ENCODE measurements at regions not wholly inside any gene's neighbourhood (a gene's known extent, or its start where the extent isn't known, plus 50 kb on each side); places are given as distances from the start of the nearest gene placed in this dataset.

GRCh38 chr10:54869022-54869421 lies 68.0 kb upstream of the PCDH15 start:
- TF ChIP-seq, protein P1, sequence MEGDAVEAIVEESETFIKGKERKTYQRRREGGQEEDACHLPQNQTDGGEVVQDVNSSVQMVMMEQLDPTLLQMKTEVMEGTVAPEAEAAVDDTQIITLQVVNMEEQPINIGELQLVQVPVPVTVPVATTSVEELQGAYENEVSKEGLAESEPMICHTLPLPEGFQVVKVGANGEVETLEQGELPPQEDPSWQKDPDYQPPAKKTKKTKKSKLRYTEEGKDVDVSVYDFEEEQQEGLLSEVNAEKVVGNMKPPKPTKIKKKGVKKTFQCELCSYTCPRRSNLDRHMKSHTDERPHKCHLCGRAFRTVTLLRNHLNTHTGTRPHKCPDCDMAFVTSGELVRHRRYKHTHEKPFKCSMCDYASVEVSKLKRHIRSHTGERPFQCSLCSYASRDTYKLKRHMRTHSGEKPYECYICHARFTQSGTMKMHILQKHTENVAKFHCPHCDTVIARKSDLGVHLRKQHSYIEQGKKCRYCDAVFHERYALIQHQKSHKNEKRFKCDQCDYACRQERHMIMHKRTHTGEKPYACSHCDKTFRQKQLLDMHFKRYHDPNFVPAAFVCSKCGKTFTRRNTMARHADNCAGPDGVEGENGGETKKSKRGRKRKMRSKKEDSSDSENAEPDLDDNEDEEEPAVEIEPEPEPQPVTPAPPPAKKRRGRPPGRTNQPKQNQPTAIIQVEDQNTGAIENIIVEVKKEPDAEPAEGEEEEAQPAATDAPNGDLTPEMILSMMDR (optimal IDR thresholded peaks at IDR 0.05 in 1 of 3, IDR thresholded peaks at IDR 0.05 in 1 of 3, conservative IDR thresholded peaks at IDR 0.05 in 1 of 3; ENCODE audit: extremely low read depth in 1 of 3, insufficient read depth in 2 of 3, low read length in 3 of 3), result no peak
- TF ChIP-seq EZH2 (IDR thresholded peaks at IDR 0.05; ENCODE audit: low read length), result no peak
